ENCODE measurements at regions not wholly inside any gene's neighbourhood (a gene's known extent, or its start where the extent isn't known, plus 50 kb on each side); places are given as distances from the start of the nearest gene placed in this dataset.
"Not testable (repeated sequence)": the region's sequence is repeated elsewhere in the genome, so short reads cannot be mapped to it uniquely, and the experiment has no call there.

DNA sequence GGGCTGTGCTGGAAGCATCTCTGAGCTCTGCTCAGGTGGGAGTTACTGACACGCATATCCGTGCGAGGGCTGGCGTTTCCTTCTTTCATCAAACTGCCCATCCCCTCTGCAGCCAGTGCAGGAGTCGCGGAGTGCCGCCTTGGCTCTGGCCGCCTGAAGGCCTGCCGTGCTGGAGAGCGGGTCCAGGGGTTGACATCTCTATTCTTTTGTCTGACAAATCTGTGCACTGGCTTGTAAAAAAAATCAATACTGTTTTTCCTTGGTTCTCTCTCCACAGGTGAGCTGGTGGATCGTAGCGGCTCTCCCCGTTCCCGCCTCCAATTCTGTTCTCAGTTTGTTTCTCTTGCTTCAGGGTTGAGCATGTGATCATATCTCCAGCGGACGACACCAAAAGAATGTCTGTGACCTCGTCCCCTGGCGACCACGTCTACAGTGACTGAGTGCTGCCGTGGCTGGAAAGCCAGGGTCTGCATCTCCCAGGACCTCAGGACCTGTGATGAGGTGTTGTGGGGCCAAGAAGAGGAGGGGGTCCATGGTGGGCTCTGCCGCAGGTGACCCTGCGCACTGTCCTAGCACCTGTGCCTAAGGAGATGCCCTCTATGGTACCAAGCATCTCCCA, 214.3 kb upstream of the IRX4 start:
- Mint-ChIP-seq H3K4me1 (no peaks in the 10 kb centered on the region), H3K27ac (no peak overlapping the region), H3K4me3 (no peak overlapping the region), H3K9me3 (peaks cover 0 to 7% (median 2%) of the 10 kb centered on the region in 3 donors), H3K36me3 (no peaks in the 10 kb centered on the region), H3K27me3 (peaks cover 6% of the 10 kb centered on the region)

DNA sequence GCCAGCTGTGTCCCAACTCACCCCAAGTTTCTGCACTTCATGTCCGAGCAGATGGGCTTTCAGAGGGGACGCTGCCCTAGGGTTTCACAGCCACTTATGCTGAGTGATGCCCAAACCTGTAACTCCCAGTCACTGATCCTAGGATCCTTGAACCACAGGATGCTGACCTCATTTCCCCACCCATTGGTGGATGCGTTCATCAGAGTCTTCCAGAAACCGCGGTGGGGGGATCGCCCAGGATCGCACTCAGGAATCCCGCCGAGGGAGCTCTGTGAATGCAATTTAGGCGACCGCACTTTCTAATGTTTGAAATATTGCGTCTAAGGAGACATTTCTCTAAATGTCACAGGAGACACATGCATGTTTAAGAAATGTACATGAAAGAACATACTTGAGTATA, 212.3 kb upstream of the IRX4 start:
- Mint-ChIP-seq H3K4me3 (no peak overlapping the region), H3K4me1 (no peaks in the 10 kb centered on the region), H3K27me3 (no peaks in the 10 kb centered on the region), H3K36me3 (no peaks in the 10 kb centered on the region), H3K9me3 (peaks cover 0 to 2% (median 1%) of the 10 kb centered on the region in 3 donors), H3K27ac (no peak overlapping the region)

DNA sequence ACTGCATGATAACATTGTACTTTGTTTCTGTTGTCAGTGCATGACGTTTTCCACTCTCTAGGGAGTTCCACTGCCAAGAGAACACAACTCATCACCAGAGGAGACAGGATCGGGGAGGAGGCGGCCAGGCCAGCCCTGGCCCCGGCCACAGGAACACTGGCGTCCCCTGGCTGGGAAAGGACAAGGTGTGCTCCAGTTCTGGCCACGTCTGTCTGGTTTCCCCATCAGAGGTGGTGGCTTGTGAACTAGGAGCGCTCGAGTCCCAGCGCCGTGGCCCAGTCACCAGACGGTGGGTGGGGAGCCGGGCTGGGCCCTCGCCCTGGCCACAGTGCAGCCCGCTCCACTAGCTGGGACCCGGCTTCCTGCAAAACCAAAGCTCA, 211.9 kb upstream of the IRX4 start:
- Mint-ChIP-seq H3K4me3 (no peak overlapping the region), H3K36me3 (no peaks in the 10 kb centered on the region), H3K27ac (no peak overlapping the region), H3K4me1 (no peaks in the 10 kb centered on the region), H3K9me3 (peaks cover 0 to 2% (median 1%) of the 10 kb centered on the region in 3 donors), H3K27me3 (no peaks in the 10 kb centered on the region)

DNA sequence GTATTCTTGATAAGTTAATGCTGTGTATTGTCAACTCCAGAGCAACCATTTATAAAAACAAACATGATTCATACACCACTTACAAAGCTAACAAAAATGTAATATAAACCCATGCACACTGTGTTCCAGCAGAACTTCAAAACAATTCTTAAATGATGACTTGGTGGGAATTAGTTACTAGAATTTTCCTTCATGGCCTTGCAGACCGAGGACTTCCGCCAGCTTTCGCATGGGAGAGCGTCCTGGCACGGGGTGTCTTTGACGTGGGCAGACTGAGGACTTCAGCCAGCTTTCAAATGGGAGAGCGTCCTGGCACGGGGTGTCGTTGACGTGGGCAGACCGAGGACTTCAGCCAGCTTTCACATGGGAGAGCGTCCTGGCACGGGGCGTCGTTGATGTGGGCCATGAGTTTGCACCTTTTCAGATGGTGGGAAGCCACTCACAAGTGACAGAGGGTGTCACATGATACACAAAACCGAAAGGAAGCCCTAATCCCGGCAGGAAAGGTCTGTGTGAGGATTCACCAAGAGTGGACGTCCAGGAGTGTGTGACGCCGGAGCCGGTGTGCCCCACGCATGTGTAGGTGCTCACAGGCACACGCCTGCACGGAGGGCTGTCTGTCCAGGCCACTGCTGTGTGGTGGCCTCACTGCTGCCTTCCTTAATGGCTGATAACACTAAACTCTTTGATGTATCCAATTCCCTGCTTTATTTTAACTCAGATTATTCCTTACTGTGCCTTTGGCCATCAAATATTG, 211.3 kb upstream of the IRX4 start:
- Mint-ChIP-seq H3K27ac (peak overlapping the region in 1 of 3 donors; percentile 73), H3K4me3 (no peak overlapping the region), H3K4me1 (no peaks in the 10 kb centered on the region), H3K36me3 (no peaks in the 10 kb centered on the region), H3K9me3 (peaks cover 1 to 4% (median 2%) of the 10 kb centered on the region in 3 donors), H3K27me3 (no peaks in the 10 kb centered on the region)

DNA sequence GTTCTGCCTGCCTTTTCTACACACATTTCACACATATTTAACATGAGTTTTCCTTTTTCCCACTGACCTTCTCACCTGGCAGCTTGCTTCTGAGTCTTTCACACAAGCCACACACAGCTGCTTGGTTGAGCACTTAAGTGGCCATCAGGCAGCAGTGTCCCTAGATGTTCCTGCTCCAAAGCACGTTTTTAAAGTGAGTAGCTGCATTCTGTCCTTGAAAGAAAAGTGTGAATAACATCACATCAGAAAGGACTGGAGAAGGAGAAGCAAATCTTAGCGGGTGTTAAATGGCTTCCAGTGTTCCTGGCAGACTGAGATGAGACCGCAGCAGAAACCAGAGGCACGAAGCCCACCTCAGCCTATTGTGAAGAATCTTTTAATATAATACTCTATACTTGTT, 209.2 kb upstream of the IRX4 start:
- H3K27ac Mint-ChIP-seq, result no peak overlapping the region
- H3K9me3 Mint-ChIP-seq, result peaks cover 1 to 4% (median 2%) of the 10 kb centered on the region in 3 donors
- no peaks in the 10 kb centered on the region for H3K27me3 Mint-ChIP-seq
- H3K4me1 Mint-ChIP-seq, result no peaks in the 10 kb centered on the region
- no peaks in the 10 kb centered on the region for H3K36me3 Mint-ChIP-seq
- no peak overlapping the region for H3K4me3 Mint-ChIP-seq

DNA sequence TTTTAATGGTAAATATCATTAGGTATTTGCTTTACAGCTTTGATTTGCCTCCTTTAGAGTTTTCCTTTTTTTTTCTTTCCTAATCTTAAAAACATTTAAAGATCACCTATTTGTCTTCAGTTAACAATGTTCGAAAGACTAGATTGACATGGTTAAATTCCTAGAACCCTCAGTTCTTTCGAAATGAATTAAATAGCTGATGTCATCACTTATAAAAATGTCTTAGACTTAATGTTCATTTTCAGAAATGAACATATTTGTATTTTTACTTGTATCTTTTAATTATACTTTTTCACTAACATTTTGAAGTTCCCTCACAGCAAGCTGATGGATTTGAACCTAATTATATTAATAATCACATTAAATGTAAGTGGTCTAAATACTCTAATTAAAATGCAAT, 205.3 kb upstream of the IRX4 start:
- H3K27me3 Mint-ChIP-seq, result no peaks in the 10 kb centered on the region
- H3K27ac Mint-ChIP-seq, result no peak overlapping the region
- no peak overlapping the region for H3K4me3 Mint-ChIP-seq
- no peaks in the 10 kb centered on the region for H3K36me3 Mint-ChIP-seq
- no peaks in the 10 kb centered on the region for H3K4me1 Mint-ChIP-seq
- H3K9me3 Mint-ChIP-seq, result peaks cover 1 to 4% (median 2%) of the 10 kb centered on the region in 3 donors

DNA sequence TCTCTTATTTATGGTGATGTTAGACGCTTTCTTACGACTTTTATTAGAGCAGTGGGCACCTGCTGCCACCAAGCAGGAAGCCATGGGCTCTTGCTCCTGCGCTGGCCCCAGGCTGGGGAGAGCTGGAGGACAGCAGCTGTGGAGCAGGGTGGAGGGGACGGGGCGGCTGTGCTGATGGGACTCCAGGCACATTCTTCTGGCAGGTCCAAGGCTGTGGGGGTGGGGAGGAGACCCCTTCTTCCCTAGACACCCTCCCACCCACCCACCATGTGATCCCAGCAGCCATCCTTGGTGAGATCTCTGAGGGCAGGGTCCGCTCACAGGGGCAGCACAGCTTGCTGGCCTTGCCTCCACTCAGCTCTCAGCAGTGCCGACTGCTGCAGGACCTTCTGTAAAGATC, 192.6 kb upstream of the IRX4 start:
- Mint-ChIP-seq H3K27me3 (peaks cover 8% of the 10 kb centered on the region), H3K9me3 (peaks cover 0 to 7% (median 0%) of the 10 kb centered on the region in 3 donors), H3K4me1 (no peaks in the 10 kb centered on the region), H3K27ac (no peak overlapping the region), H3K36me3 (no peaks in the 10 kb centered on the region), H3K4me3 (no peak overlapping the region)

DNA sequence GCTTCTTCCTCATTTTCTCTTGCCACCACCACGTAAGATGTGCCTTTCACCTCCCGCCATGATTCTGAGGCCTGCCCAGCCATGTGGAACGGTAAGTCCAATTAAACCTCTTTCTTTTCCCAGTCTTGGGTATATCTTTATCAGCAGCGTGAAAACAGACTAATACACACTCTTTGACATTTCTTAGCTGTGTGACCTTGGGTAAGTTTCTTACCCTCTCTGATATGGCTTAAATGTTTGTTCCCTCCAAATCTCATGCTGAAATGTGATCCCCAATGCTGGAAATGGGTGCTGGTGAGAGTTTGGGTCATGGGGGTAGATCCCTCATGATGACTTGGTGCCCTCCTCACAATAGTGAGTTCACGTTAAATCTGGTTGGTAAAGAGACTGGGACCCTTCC, 188.8 kb upstream of the IRX4 start:
- Mint-ChIP-seq H3K27me3 (peaks cover 8% of the 10 kb centered on the region), H3K4me3 (no peak overlapping the region)

DNA sequence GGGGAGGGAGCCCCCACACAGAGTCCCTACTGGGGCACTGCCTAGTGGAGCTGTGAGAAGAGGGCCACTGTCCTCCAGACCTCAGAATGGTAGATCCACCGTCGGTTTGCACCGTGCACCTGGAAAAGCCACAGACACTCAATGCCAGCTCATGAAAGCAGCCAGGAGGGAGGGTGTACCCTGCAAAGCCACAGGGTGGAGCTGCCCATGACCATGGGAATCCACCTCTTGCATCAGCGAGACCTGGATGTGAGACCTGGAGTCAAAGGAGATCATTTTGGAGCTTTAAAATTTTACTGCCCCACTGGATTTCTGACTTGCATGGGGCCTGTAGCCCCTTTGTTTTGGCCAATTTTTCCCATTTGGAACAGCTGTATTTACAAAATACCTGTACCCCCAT, 188.1 kb upstream of the IRX4 start:
- H3K9me3 Mint-ChIP-seq, H3K4me3 Mint-ChIP-seq, H3K27ac Mint-ChIP-seq, H3K36me3 Mint-ChIP-seq, H3K4me1 Mint-ChIP-seq, H3K27me3 Mint-ChIP-seq: not testable (repeated sequence)

More for the DNA sequence above, 188.8 kb upstream of the IRX4 start:
- H3K36me3 Mint-ChIP-seq, result no peaks in the 10 kb centered on the region
- peaks cover 0 to 4% (median 0%) of the 10 kb centered on the region in 3 donors for H3K9me3 Mint-ChIP-seq
- H3K27ac Mint-ChIP-seq, result no peak overlapping the region
- H3K4me1 Mint-ChIP-seq, result no peaks in the 10 kb centered on the region

DNA sequence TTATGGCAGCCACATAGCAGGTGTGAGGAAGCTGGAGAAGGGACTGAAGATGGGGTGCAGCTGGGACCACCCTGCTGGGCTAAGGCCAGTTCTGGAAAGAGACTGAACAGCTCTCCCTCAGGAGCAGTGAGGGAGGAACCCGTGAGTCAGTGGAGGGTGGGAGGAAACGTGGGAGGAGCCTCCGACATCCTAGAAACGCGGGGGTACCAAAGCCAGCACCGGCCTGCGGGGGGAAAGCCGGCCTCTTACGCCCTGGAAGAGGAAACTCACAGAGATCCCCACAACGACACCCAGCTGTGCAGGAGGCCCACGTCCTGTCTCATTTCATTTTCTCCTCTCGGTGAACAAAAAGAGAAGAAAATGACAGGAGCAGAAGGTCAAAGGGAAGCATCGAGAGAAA, 185.8 kb upstream of the IRX4 start:
- Mint-ChIP-seq H3K27ac (no peak overlapping the region), H3K27me3 (peaks cover 4% of the 10 kb centered on the region), H3K4me3 (no peak overlapping the region)

DNA sequence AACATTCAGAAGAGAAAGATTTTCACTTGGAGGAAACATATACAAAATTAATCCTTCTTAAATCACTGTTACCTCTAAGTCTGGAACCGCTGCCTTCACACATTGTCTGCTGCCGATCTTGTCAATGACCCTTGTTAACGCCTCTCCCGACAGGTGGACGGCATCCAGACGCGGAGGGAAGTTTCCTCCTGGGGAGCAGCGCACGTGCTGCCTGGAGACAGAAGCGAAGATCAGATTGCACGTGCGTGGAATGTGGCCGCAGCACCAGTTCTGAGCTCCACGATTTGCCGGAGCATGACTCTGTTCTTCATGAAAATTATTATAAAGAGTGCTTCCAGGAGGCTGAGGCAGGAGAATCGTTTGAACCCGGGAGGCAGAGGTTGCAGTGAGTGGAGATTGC, 183.6 kb upstream of the IRX4 start:
- Mint-ChIP-seq H3K4me1 (peaks cover 0 to 1% (median 0%) of the 10 kb centered on the region in 3 donors), H3K9me3 (peaks cover 0 to 4% (median 2%) of the 10 kb centered on the region in 3 donors), H3K27me3 (peaks cover 4% of the 10 kb centered on the region), H3K4me3 (no peak overlapping the region), H3K36me3 (no peaks in the 10 kb centered on the region), H3K27ac (no peak overlapping the region)

More for the DNA sequence above, 185.8 kb upstream of the IRX4 start:
- no peaks in the 10 kb centered on the region for H3K36me3 Mint-ChIP-seq
- peaks cover 0 to 1% (median 0%) of the 10 kb centered on the region in 3 donors for H3K4me1 Mint-ChIP-seq
- peaks cover 0 to 4% (median under 1%) of the 10 kb centered on the region in 3 donors for H3K9me3 Mint-ChIP-seq

DNA sequence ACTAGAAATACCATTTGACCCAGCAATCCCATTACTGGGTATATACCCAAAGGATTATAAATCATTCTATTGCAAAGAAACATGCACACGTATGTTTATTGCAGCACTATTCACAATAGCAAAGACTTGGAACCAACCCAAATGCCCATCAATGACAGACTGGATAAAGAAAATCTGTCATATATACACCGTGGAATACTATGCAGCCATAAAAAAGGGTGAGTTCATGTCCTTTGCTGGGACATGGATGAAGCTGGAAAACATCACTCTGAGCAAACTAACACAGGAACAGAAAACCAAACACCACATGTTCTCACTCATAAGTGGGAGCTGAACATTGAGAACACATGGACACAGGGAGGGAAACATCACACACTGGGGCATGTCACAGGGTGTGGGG, 180.7 kb upstream of the IRX4 start:
- peak overlapping the region in 1 of 3 donors; percentile 20 for H3K27ac Mint-ChIP-seq
- H3K4me1 Mint-ChIP-seq, H3K9me3 Mint-ChIP-seq, H3K27me3 Mint-ChIP-seq, H3K36me3 Mint-ChIP-seq, H3K4me3 Mint-ChIP-seq: not testable (repeated sequence)

DNA sequence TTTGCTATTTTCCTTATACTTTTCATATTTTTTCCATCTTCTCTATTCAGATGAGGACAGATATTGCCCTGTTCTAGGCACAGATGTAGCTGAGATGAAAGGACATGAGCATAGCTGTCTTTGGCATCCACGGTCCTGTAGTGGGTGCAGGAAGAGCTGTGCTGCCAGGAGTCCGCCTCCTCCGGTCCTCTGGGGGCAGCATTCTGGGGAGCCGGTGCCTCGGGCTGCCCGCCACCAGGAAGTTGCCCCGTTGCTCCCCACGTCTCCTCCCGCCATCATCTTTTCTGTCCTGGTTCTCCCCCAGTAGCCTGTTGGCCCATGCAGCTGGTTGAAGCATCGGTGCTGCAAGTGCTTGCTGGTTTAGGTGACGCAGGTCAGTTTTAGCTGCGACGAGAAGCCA, 170.0 kb upstream of the IRX4 start:
- peaks cover 0 to 6% (median 0%) of the 10 kb centered on the region in 3 donors for H3K9me3 Mint-ChIP-seq
- no peak overlapping the region for H3K27ac Mint-ChIP-seq
- H3K4me3 Mint-ChIP-seq, result no peak overlapping the region
- no peaks in the 10 kb centered on the region for H3K4me1 Mint-ChIP-seq
- peaks cover 8% of the 10 kb centered on the region for H3K27me3 Mint-ChIP-seq
- H3K36me3 Mint-ChIP-seq, result no peaks in the 10 kb centered on the region

DNA sequence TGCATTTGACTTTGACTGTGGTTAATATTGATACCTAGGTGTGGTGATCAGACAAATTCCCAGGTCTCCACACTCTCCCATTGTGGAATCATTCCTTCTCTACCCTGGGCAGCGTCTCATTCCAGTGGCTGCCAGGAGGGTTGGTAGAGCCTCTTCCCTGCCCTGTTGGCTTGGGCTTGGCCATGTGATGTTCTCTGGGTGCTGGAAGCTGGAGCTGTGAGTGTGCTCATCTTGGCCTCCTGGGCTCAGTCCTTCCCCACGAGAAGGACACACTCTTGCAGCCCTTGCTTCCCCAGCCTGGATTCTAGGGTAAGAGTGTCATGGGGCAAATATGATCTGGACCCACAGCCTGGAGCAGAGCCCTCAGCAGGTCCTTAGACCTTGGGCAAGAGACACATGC, 167.2 kb upstream of the IRX4 start:
- H3K36me3 Mint-ChIP-seq, result no peaks in the 10 kb centered on the region
- H3K27ac Mint-ChIP-seq, result no peak overlapping the region
- peaks cover 8% of the 10 kb centered on the region for H3K27me3 Mint-ChIP-seq
- H3K4me1 Mint-ChIP-seq, result no peaks in the 10 kb centered on the region
- peaks cover 3 to 11% (median 5%) of the 10 kb centered on the region in 3 donors for H3K9me3 Mint-ChIP-seq
- no peak overlapping the region for H3K4me3 Mint-ChIP-seq

DNA sequence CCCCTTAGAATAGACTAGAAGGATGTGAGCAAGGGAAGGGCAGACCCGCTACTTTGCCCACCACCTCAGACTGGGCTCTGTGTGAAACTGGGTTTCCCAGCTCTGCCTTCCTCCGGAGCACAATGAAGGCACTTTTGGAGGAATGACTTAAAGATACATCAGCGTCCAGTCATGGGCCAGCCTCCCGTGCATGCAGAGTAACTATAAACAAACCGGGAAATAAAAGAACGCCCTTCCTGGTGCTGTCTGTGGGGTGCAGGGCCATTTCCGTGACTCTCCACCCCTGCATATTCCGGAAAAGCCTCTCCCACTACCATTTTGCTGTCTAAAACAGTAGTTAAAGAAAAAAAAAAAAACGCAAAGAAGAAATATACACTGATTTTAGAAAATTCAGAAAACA, 165.9 kb upstream of the IRX4 start:
- Mint-ChIP-seq H3K27me3 (peaks cover 6% of the 10 kb centered on the region), H3K9me3 (peaks cover 3 to 9% (median 5%) of the 10 kb centered on the region in 3 donors), H3K36me3 (no peaks in the 10 kb centered on the region), H3K4me3 (no peak overlapping the region), H3K4me1 (no peaks in the 10 kb centered on the region), H3K27ac (no peak overlapping the region)

DNA sequence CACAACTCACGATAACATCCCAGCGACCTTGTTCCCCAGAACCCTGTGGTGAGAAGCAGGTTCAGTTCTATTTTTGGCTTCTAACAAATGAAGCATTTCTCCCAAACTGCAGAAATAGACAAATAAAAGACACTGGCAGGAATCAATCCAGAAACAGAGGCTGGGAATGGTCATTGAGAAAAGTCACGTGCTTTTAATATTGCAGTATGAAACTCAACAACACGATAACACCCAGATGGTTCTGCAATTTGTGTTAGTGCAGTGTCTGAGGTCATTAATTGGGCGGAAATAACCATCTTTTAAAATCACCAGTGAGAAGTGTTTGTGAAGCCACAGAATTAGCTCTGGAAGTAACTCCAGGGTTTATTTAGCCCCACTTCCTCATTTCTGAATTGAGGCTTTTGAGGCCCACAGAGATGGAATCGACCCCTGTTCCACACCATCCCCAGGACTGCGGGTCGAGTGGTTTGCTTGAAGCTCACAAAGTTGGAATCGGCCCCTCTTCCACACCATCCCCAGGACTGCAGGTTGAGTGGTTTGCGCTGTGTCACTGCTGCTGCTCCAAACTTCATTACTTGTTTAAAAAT, 164.7 kb upstream of the IRX4 start:
- Mint-ChIP-seq H3K9me3 (peaks cover 3 to 11% (median 5%) of the 10 kb centered on the region in 3 donors), H3K27ac (no peak overlapping the region), H3K27me3 (peaks cover 4% of the 10 kb centered on the region), H3K4me1 (no peaks in the 10 kb centered on the region), H3K36me3 (no peaks in the 10 kb centered on the region), H3K4me3 (no peak overlapping the region)

Data from IgD-negative memory B cell (primary cell).